ENCODE measurements at regions not wholly inside any gene's neighbourhood (a gene's known extent, or its start where the extent isn't known, plus 50 kb on each side); places are given as distances from the start of the nearest gene placed in this dataset.

DNA sequence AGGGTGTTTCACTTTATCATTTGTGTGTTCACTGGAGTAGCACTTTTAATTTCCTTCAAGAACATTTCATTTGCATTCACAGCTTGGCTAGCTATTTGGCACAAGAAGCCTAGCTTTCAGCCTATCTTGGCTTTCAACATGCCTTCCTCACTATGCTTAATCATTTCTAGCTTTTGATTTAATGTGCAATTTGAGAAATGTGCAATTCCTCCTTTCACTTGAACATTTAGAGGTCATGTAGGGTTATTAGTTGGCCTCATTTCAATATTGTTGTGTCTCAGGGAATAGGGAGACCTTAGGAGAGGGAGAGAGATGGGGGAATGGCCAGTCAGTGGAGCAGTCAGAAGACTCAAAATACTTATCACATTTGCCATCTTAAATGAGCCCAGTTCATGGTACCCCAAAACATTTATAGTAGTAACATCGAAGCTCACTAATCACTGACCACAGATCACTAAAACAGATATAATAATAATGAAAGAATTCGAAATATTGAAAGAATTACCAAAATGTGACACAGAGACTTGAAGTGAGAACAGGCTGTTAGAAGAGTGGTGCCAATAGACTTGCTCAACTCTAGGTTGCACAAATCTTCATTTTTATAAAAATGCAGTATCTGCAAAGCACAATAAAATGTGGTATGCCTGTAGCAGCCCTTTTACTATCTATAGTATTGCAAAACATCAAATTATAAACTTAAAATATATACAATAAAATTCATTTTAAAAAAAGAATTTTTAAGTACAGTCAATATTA lies 561.2 kb downstream of the METTL4 start:
- CTCF ChIA-PET = no interaction called here
- no peaks in the 10 kb centered on the region for H3K27me3 ChIP-seq (ENCODE audit: control insufficient read depth, insufficient read depth, low read length)
- POLR2A ChIA-PET = no interaction called here
- DNase-seq (ENCODE audit: low read depth) = no peak
- H3K36me3 ChIP-seq (ENCODE audit: control insufficient read depth, insufficient read depth, low read length) = no peaks in the 10 kb centered on the region
- TF ChIP-seq, protein P1, sequence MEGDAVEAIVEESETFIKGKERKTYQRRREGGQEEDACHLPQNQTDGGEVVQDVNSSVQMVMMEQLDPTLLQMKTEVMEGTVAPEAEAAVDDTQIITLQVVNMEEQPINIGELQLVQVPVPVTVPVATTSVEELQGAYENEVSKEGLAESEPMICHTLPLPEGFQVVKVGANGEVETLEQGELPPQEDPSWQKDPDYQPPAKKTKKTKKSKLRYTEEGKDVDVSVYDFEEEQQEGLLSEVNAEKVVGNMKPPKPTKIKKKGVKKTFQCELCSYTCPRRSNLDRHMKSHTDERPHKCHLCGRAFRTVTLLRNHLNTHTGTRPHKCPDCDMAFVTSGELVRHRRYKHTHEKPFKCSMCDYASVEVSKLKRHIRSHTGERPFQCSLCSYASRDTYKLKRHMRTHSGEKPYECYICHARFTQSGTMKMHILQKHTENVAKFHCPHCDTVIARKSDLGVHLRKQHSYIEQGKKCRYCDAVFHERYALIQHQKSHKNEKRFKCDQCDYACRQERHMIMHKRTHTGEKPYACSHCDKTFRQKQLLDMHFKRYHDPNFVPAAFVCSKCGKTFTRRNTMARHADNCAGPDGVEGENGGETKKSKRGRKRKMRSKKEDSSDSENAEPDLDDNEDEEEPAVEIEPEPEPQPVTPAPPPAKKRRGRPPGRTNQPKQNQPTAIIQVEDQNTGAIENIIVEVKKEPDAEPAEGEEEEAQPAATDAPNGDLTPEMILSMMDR (IDR thresholded peaks at IDR 0.05; ENCODE audit: insufficient read depth, low read depth, low read length) = no peak
- no peak overlapping the region for H3K4me3 ChIP-seq (ENCODE audit: low read depth, low read length)

DNA sequence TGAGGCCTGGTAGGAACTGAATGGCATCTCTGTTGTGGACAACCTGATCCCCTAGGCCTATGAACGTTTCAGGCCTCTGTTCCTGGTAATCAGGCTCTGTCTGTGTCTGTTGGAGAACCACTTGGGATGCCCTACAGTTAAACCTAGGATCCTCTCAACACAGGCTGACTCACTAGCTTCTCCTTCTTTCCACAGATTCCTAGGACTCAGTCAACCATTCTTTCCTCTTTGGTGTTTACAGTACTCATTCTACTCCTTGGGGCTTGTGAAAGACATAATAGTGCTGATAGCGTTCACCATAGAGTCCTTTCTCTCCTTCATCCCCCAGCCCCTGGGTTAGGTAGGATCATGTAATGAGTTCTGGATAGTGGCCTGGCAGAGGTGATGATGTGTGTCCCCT lies 544.3 kb downstream of the METTL4 start:
- Histone ChIP-seq H3K4me3 (ENCODE audit: low read depth, low read length) (no peak overlapping the region), H3K27me3 (ENCODE audit: control insufficient read depth, insufficient read depth, low read length) (no peaks in the 10 kb centered on the region), H3K36me3 (ENCODE audit: control insufficient read depth, insufficient read depth, low read length) (no peaks in the 10 kb centered on the region)
- TF ChIP-seq, protein P1 (IDR thresholded peaks at IDR 0.05; ENCODE audit: insufficient read depth, low read depth, low read length) = no peak
- POLR2A ChIA-PET = no interaction called here
- CTCF ChIA-PET = no interaction called here
- DNase-seq (ENCODE audit: low read depth) = no peak

DNA sequence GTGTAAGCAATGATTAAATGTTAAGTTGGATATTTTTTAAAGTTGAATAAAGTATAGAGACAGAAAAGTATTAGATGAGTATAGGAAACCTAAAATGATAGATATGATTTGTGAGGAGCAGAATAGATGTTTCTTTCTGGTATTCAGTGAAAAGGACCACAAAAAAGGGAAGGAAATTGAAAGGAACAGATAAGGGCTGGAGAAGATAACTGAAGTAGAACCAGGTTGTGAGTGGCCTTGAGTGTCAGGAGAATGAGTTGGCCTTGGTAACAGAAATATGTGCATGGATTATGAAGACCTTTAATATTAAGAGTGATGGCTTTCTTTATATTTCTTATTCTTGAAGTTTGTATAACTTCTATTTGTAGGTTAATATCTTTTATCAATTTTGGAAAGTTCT lies 543.5 kb downstream of the METTL4 start:
- CTCF ChIA-PET = interaction anchor here (1.2 kb wide), 1 partner anchor 23 kb away, joined by 3 read pairs; no protein-coding TSS in a partner anchor

DNA sequence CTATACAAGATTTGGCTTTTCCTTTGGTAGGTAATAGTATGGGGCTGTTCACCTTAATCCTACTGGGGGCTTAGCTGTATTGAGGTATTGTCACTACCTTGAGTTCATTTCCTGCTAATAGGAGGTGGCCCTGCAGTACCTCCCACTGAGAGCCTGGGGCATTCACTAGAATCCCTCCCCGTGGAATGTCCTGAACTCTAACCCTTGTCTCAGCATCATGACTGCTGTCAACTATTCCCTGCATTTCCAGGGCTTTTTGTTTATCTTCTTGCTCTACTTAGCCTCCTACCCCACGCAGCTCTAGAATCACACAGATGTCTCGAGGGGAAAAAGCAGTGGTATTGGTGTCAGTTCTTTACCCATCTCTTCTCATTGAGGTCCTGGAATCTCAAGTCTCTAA lies 542.3 kb downstream of the METTL4 start:
- Histone ChIP-seq H3K4me3 (ENCODE audit: low read depth, low read length) (no peak overlapping the region), H3K36me3 (ENCODE audit: control insufficient read depth, insufficient read depth, low read length) (no peaks in the 10 kb centered on the region), H3K27me3 (ENCODE audit: control insufficient read depth, insufficient read depth, low read length) (no peaks in the 10 kb centered on the region)
- ChIA-PET CTCF (no interaction called here), POLR2A (no interaction called here)
- DNase-seq (ENCODE audit: low read depth) = no peak
- TF ChIP-seq, protein P1 (IDR thresholded peaks at IDR 0.05; ENCODE audit: insufficient read depth, low read depth, low read length) = no peak

More for the DNA sequence above, 543.5 kb downstream of the METTL4 start:
- Histone ChIP-seq H3K4me3 (ENCODE audit: low read depth, low read length) (no peak overlapping the region), H3K36me3 (ENCODE audit: control insufficient read depth, insufficient read depth, low read length) (no peaks in the 10 kb centered on the region), H3K27me3 (ENCODE audit: control insufficient read depth, insufficient read depth, low read length) (no peaks in the 10 kb centered on the region)
- no peak for DNase-seq (ENCODE audit: low read depth)
- POLR2A ChIA-PET = no interaction called here
- TF ChIP-seq, protein P1 (IDR thresholded peaks at IDR 0.05; ENCODE audit: insufficient read depth, low read depth, low read length) = no peak

DNA sequence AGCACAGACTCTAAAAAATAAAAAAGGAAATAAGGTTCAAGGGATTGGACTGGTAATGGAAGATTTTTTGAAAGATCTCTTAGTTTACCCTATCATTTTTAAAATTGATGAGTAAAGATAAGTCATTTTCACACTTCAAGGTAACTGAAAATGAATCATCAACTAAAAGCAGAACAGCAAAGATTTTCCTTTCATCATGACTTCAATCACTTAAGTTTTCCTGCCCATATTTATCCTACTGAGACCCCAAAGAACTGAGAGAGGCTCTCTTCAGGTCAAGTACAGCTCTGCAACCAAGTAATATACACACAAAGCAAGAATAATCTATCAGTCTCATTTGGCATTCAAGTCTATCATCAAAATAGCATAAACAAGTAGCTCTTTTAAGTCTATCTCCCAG lies 540.7 kb downstream of the METTL4 start:
- ChIA-PET CTCF (no interaction called here), POLR2A (no interaction called here)
- Histone ChIP-seq H3K4me3 (ENCODE audit: low read depth, low read length) (no peak overlapping the region), H3K27me3 (ENCODE audit: control insufficient read depth, insufficient read depth, low read length) (no peaks in the 10 kb centered on the region), H3K36me3 (ENCODE audit: control insufficient read depth, insufficient read depth, low read length) (no peaks in the 10 kb centered on the region)
- TF ChIP-seq, protein P1 (IDR thresholded peaks at IDR 0.05; ENCODE audit: insufficient read depth, low read depth, low read length) = no peak
- no peak for DNase-seq (ENCODE audit: low read depth)

Data from BJ (cell line).